SK-N-SH (cell line): ENCODE measurements at regions not wholly inside any gene's neighbourhood (a gene's known extent, or its start where the extent isn't known, plus 50 kb on each side); places are given as distances from the start of the nearest gene placed in this dataset.

Experiments used
- CTCF ChIA-PET: fragments of 300-600, 350-600 bp; formaldehyde crosslinking; extraction: SDS; loops from one replicate; lab custom pipeline; 2021; lab: Yijun Ruan, JAX
- POLR2A ChIA-PET: fragments of 350-600 bp; sonication (Branson Sonifier 250); formaldehyde crosslinking; extraction: SDS; loops from one replicate; lab custom pipeline; 2020; ENCODE audit warnings: antibody characterized with exemption, inconsistent platforms; lab: Yijun Ruan, JAX
- DNase-seq: peaks from one replicate; pipeline ENCODE4 v3.0.0; 2012
- H2AFZ ChIP-seq: fragments of 200-600 bp; sonication (generic); 2 replicates; pipeline ENCODE4 v1.8.1; 2016; ENCODE audit warnings: antibody characterized with exemption, mild to moderate bottlenecking, low read depth
- H3F3A ChIP-seq: fragments of 200-600 bp; sonication (generic); replicated peaks from 2 replicates; pipeline ENCODE3; 2016; ENCODE audit warnings: antibody characterized with exemption, mild to moderate bottlenecking; ENCODE audit not compliant: insufficient read depth
- H3K27ac ChIP-seq, 2 experiments: fragments of 200-500 bp in 1 of 2; fragments of 200-600 bp in 1 of 2; sonication (Bioruptor generic) in 1 of 2; sonication (generic), shearing (Covaris generic) in 1 of 2; 2 replicates each; pipeline versions ENCODE4 v1.5.1 to v1.6.1; 2014 to 2016; ENCODE audit warnings: low read depth in 2 of 2, inconsistent platforms in 1 of 2, low read length in 1 of 2, mild to moderate bottlenecking in 1 of 2, mixed read lengths in 1 of 2
- H3K27me3 ChIP-seq: fragments of 200-600 bp; sonication (generic), shearing (Covaris generic); 2 replicates; pipeline ENCODE4 v1.6.1; 2016; ENCODE audit warnings: mixed run types; ENCODE audit not compliant: insufficient read depth
- H3K36me3 ChIP-seq, 2 experiments: fragments of 200-500 bp in 1 of 2; fragments of 200-600 bp in 1 of 2; sonication (Bioruptor generic) in 1 of 2; sonication (generic) in 1 of 2; replicated peaks in 1 of 2; 2 replicates each; pipeline versions ENCODE3 to v1.5.1; 2014 to 2016; ENCODE audit warnings: low read length in 1 of 2, mild to moderate bottlenecking in 1 of 2; ENCODE audit not compliant: insufficient read depth in 2 of 2, control insufficient read depth in 1 of 2
- H3K4me1 ChIP-seq, 2 experiments: fragments of 200-500 bp in 1 of 2; fragments of 200-600 bp in 1 of 2; sonication (Bioruptor generic) in 1 of 2; sonication (generic), shearing (Covaris generic) in 1 of 2; 2 replicates each; pipeline versions ENCODE4 v1.5.1 to v1.6.1; 2014 to 2016; ENCODE audit warnings: low read depth in 1 of 2, low read length in 1 of 2, mixed run types in 1 of 2; ENCODE audit not compliant: insufficient read depth in 2 of 2, control insufficient read depth in 1 of 2
- H3K4me2 ChIP-seq: fragments of 200-600 bp; sonication (generic), shearing (Covaris generic); 2 replicates; pipeline ENCODE4 v1.6.1; 2017; ENCODE audit warnings: mixed run types
- H3K4me3 ChIP-seq, 2 experiments: fragments of 200-500 bp in 1 of 2; fragments of 200-600 bp in 1 of 2; sonication (Bioruptor generic) in 1 of 2; sonication (generic), shearing (Covaris generic) in 1 of 2; 2 replicates each; pipeline versions ENCODE4 v1.5.1 to v1.8.1; 2014 to 2016; ENCODE audit warnings: low read depth in 2 of 2, inconsistent platforms in 1 of 2, low read length in 1 of 2, mild to moderate bottlenecking in 1 of 2, mixed read lengths in 1 of 2, moderate library complexity in 1 of 2
- H3K79me2 ChIP-seq: fragments of 200-600 bp; sonication (generic); 2 replicates; pipeline ENCODE4 v1.8.1; 2017; ENCODE audit warnings: mild to moderate bottlenecking; ENCODE audit not compliant: insufficient read depth
- H3K9ac ChIP-seq: fragments of 200-600 bp; sonication (generic); 2 replicates; pipeline ENCODE4 v1.6.1; 2017; ENCODE audit warnings: mixed run types
- H3K9me2 ChIP-seq: fragments of 200-600 bp; sonication (generic); 2 replicates; pipeline ENCODE4 v1.6.1; 2017; ENCODE audit warnings: mixed run types
- H3K9me3 ChIP-seq: fragments of 200-600 bp; sonication (generic); 2 replicates; pipeline ENCODE4 v1.6.1; 2017; ENCODE audit warnings: mixed run types, mild to moderate bottlenecking, moderate library complexity
- H4K20me1 ChIP-seq: fragments of 200-600 bp; sonication (generic); 2 replicates; pipeline ENCODE4 v1.6.1; 2017; ENCODE audit warnings: mild to moderate bottlenecking, mixed run types; ENCODE audit not compliant: insufficient read depth
- CHD2 ChIP-seq: fragments of 150-350 bp; IDR thresholded peaks from 2 replicates; pipeline ENCODE4 v1.6.1; 2018; ENCODE audit warnings: low read length; ENCODE audit not compliant: partially characterized antibody
- CTCF ChIP-seq: fragments of 200-600 bp; sonication (generic); IDR thresholded peaks from 2 replicates; pipeline ENCODE4 v1.6.1; 2017; ENCODE audit warnings: antibody characterized with exemption, mild to moderate bottlenecking, moderate library complexity
- EZH2phosphoT487 ChIP-seq: fragments of 200-600 bp; sonication (generic); IDR thresholded peaks from 2 replicates; pipeline ENCODE4 v1.6.1; 2017; ENCODE audit warnings: low read depth, mixed run types, mild to moderate bottlenecking, antibody characterized with exemption, moderate library complexity, borderline replicate concordance
- FOSL2 ChIP-seq: IDR thresholded peaks from 2 replicates; pipeline ENCODE4 v1.4.0; 2012; ENCODE audit warnings: low read depth, mild to moderate bottlenecking, moderate library complexity, borderline replicate concordance
- FOXM1 ChIP-seq: IDR thresholded peaks from 2 replicates; pipeline ENCODE4 v1.4.0; 2012; ENCODE audit warnings: low read depth, mild to moderate bottlenecking
- GABPA ChIP-seq: IDR thresholded peaks from 2 replicates; pipeline ENCODE4 v1.4.0; 2012; ENCODE audit warnings: low read depth, mild to moderate bottlenecking
- MEF2A ChIP-seq: IDR thresholded peaks from 2 replicates; pipeline ENCODE4 v1.4.0; 2012; ENCODE audit warnings: low read depth, borderline replicate concordance
- NRF1 ChIP-seq: IDR thresholded peaks from 2 replicates; pipeline ENCODE4 v1.6.1; 2012; ENCODE audit warnings: low read depth, mild to moderate bottlenecking, low read length
- PBX3 ChIP-seq: IDR thresholded peaks from 2 replicates; pipeline ENCODE4; 2012
- RCOR1 ChIP-seq: fragments of 150-350 bp; IDR thresholded peaks from 2 replicates; pipeline ENCODE4 v1.6.1; 2017; ENCODE audit warnings: antibody characterized with exemption, low read length
- RXRA ChIP-seq: IDR thresholded peaks from 2 replicates; pipeline ENCODE4 v1.4.0; 2012; ENCODE audit warnings: low read depth, mild to moderate bottlenecking, borderline replicate concordance
- SIN3A ChIP-seq: IDR thresholded peaks from 2 replicates; pipeline ENCODE4 v1.6.1; 2012; ENCODE audit warnings: low read depth, mild to moderate bottlenecking, low read length, moderate library complexity, borderline replicate concordance
- SMC3 ChIP-seq: IDR thresholded peaks from 2 replicates; pipeline ENCODE4 v1.6.1; 2012; ENCODE audit warnings: low read depth, low read length, improper control_type of control experiment
- TCF12 ChIP-seq: IDR thresholded peaks from 2 replicates; pipeline ENCODE4 v1.4.0; 2012
- USF2 ChIP-seq: fragments of 150-350 bp; IDR thresholded peaks from 2 replicates; pipeline ENCODE4 v1.6.1; 2017; ENCODE audit warnings: antibody characterized with exemption, low read length, low read depth, borderline replicate concordance
- YY1 ChIP-seq: IDR thresholded peaks from 2 replicates; pipeline ENCODE4 v1.4.0; 2012; ENCODE audit warnings: low read depth, mild to moderate bottlenecking
- ZBTB33 ChIP-seq: IDR thresholded peaks from 2 replicates; pipeline ENCODE4 v1.4.0; 2012; ENCODE audit warnings: low read depth, borderline replicate concordance
- WGBS: methylation state at CpG from one replicate; pipeline ENCODE4 v1.1.6; 2017; ENCODE audit warnings: low lambda C conversion rate; 5-methylcytosine and 5-hydroxymethylcytosine counted together
- TF ChIP-seq, protein P1 (sequence below): IDR thresholded peaks from 2 replicates; pipeline ENCODE4 v1.4.0; 2012; ENCODE audit warnings: low read depth

GRCh38 chr6:1547785-1548184 is 61.9 kb upstream of the FOXC1 start:
- H3K27me3 ChIP-seq, result peaks cover 22% of the 10 kb centered on the region; the same call in 1 of the 2 replicates
- H3K27ac ChIP-seq, result no peak overlapping the region
- H2AFZ ChIP-seq, result no peak overlapping the region
- H3K4me1 ChIP-seq, result no peaks in the 10 kb centered on the region
- POLR2A ChIA-PET, result no interaction called here
- no peaks in the 10 kb centered on the region for H3F3A ChIP-seq
- H3K9ac ChIP-seq, result no peak overlapping the region
- H3K79me2 ChIP-seq, result no peaks in the 10 kb centered on the region
- CTCF ChIA-PET, result interaction anchor here (0.6 to 1.2 kb wide), 2 partner anchors 49 to 716 kb away, joined by 3 to 4 read pairs; no protein-coding TSS in a partner anchor
- no peaks in the 10 kb centered on the region for H3K9me2 ChIP-seq
- H3K4me3 ChIP-seq, result no peak overlapping the region
- H3K4me2 ChIP-seq, result no peak overlapping the region
- TF ChIP-seq PBX3 (no peak), FOXM1 (no peak), ZBTB33 (no peak), RCOR1 (no peak), CTCF (no peak), YY1 (no peak), FOSL2 (no peak), TCF12 (no peak), NRF1 (no peak), GABPA (no peak), SMC3 (no peak), EZH2phosphoT487 (no peak), RXRA (no peak), USF2 (no peak), CHD2 (no peak), MEF2A (no peak), SIN3A (no peak)
- TF ChIP-seq, protein P1, sequence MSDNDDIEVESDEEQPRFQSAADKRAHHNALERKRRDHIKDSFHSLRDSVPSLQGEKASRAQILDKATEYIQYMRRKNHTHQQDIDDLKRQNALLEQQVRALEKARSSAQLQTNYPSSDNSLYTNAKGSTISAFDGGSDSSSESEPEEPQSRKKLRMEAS, result no peak
- no peaks in the 10 kb centered on the region for H4K20me1 ChIP-seq
- H3K36me3 ChIP-seq, result no peaks in the 10 kb centered on the region
- no peak for DNase-seq
- 21% methylated on average over 8 of the region's 8 CpGs for WGBS
- no peaks in the 10 kb centered on the region for H3K9me3 ChIP-seq
